Mesodermal cell (in vitro differentiated cells): ENCODE measurements at regions not wholly inside any gene's neighbourhood (a gene's known extent, or its start where the extent isn't known, plus 50 kb on each side); places are given as distances from the start of the nearest gene placed in this dataset.

Experiments used
- H3K27ac ChIP-seq: 2 replicates; pipeline ENCODE4 v1.7.0; 2013; ENCODE audit warnings: mild to moderate bottlenecking, low read depth, low read length, moderate library complexity; ENCODE audit not compliant: severe bottlenecking
- H3K36me3 ChIP-seq: 2 replicates; pipeline ENCODE4 v1.7.1; 2013; ENCODE audit warnings: mild to moderate bottlenecking, low read length, moderate library complexity; ENCODE audit not compliant: control insufficient read depth, insufficient read depth
- H3K4me1 ChIP-seq: one replicate; pipeline ENCODE4 v1.7.1; 2013; ENCODE audit warnings: mild to moderate bottlenecking, low read length; ENCODE audit not compliant: insufficient read depth, control insufficient read depth, poor library complexity, severe bottlenecking
- H3K4me3 ChIP-seq: 2 replicates; pipeline ENCODE4 v1.7.0; 2013; ENCODE audit warnings: low read length, control low read depth, mild to moderate bottlenecking; ENCODE audit not compliant: insufficient read depth, poor library complexity, severe bottlenecking; ENCODE audit errors: extremely low read depth
- H3K9me3 ChIP-seq: 2 replicates; pipeline ENCODE4 v1.7.1; 2013; ENCODE audit warnings: mild to moderate bottlenecking, low read length, moderate library complexity; ENCODE audit not compliant: control insufficient read depth
- WGBS, 2 experiments: methylation state at CpG; one replicate each; pipeline ENCODE4 v1.1.5; 2013; ENCODE audit warnings: missing lambda C conversion rate in 2 of 2; ENCODE audit not compliant: insufficient coverage in 2 of 2; 5-methylcytosine and 5-hydroxymethylcytosine counted together

GRCh38 chr13:106220211-106220610 is 315.3 kb downstream of the EFNB2 start:
- H3K36me3 ChIP-seq = no peaks in the 10 kb centered on the region
- no peaks in the 10 kb centered on the region for H3K4me1 ChIP-seq
- H3K27ac ChIP-seq = no peak overlapping the region
- no peak overlapping the region for H3K4me3 ChIP-seq
- H3K9me3 ChIP-seq = no peaks in the 10 kb centered on the region
- WGBS, 2 experiments = 100% methylated on average over 2 of the region's 3 CpGs

- H3K27ac ChIP-seq = no peak overlapping the region
- no peak overlapping the region for H3K4me3 ChIP-seq
- peaks cover 4% of the 10 kb centered on the region for H3K9me3 ChIP-seq
- H3K36me3 ChIP-seq = no peaks in the 10 kb centered on the region
- H3K4me1 ChIP-seq = peaks cover 7% of the 10 kb centered on the region
- 64 to 88% methylated on average over 3 to 6 of the region's 18 CpGs for WGBS, 2 experiments
Measured at GRCh38 chr13:106213028-106213757, 322.3 kb downstream of the EFNB2 start.

- H3K4me3 ChIP-seq = no peak overlapping the region
- H3K4me1 ChIP-seq = peaks cover 7% of the 10 kb centered on the region
- peaks cover 4% of the 10 kb centered on the region for H3K9me3 ChIP-seq
- H3K36me3 ChIP-seq = no peaks in the 10 kb centered on the region
- 67% methylated on average over 2 of the region's 3 CpGs; no CpG with 5 or more reads in 1 of the 2 experiments for WGBS, 2 experiments
- no peak overlapping the region for H3K27ac ChIP-seq
Measured at GRCh38 chr13:106212386-106213010, 323.0 kb downstream of the EFNB2 start.

- H3K4me1 ChIP-seq = peaks cover 7% of the 10 kb centered on the region
- H3K36me3 ChIP-seq = no peaks in the 10 kb centered on the region
- H3K27ac ChIP-seq = no peak overlapping the region
- peaks cover 4% of the 10 kb centered on the region for H3K9me3 ChIP-seq
- 82% methylated on average over 1 to 2 of the region's 3 CpGs for WGBS, 2 experiments
- H3K4me3 ChIP-seq = no peak overlapping the region
Measured at GRCh38 chr13:106210324-106210723, 325.1 kb downstream of the EFNB2 start.

GRCh38 chr13:106205871-106206270 is 329.6 kb downstream of the EFNB2 start:
- Histone ChIP-seq H3K9me3 (no peaks in the 10 kb centered on the region), H3K4me3 (no peak overlapping the region), H3K36me3 (no peaks in the 10 kb centered on the region), H3K27ac (no peak overlapping the region), H3K4me1 (peaks cover 5% of the 10 kb centered on the region)
- 71% methylated on average over 1 of the region's 2 CpGs for WGBS, 2 experiments

GRCh38 chr13:106197496-106197895 is 338.0 kb downstream of the EFNB2 start:
- no peaks in the 10 kb centered on the region for H3K4me1 ChIP-seq
- WGBS, 2 experiments = no CpG with 5 or more reads among the region's 1 CpG
- H3K4me3 ChIP-seq = no peak overlapping the region
- no peaks in the 10 kb centered on the region for H3K36me3 ChIP-seq
- H3K9me3 ChIP-seq = no peaks in the 10 kb centered on the region
- no peak overlapping the region for H3K27ac ChIP-seq

GRCh38 chr13:106187501-106188095 is 347.9 kb downstream of the EFNB2 start:
- H3K27ac ChIP-seq = no peak overlapping the region
- H3K4me1 ChIP-seq = no peaks in the 10 kb centered on the region
- 59 to 72% methylated on average over 3 to 4 of the region's 5 CpGs for WGBS, 2 experiments
- peaks cover 3% of the 10 kb centered on the region for H3K9me3 ChIP-seq
- H3K4me3 ChIP-seq = no peak overlapping the region
- no peaks in the 10 kb centered on the region for H3K36me3 ChIP-seq

- no peaks in the 10 kb centered on the region for H3K36me3 ChIP-seq
- H3K4me1 ChIP-seq = no peaks in the 10 kb centered on the region
- WGBS, 2 experiments = 100% methylated on average over 1 of the region's 1 CpG
- H3K27ac ChIP-seq = no peak overlapping the region
- peaks cover 3% of the 10 kb centered on the region for H3K9me3 ChIP-seq
- no peak overlapping the region for H3K4me3 ChIP-seq
Measured at GRCh38 chr13:106187101-106187500, 348.4 kb downstream of the EFNB2 start.

GRCh38 chr13:106186366-106187030 is 349.0 kb downstream of the EFNB2 start:
- 94 to 100% methylated on average over 2 to 3 of the region's 3 CpGs for WGBS, 2 experiments
- H3K4me3 ChIP-seq = no peak overlapping the region

GRCh38 chr13:106184790-106185189 is 350.7 kb downstream of the EFNB2 start:
- Histone ChIP-seq H3K36me3 (no peaks in the 10 kb centered on the region), H3K27ac (no peak overlapping the region), H3K4me1 (no peaks in the 10 kb centered on the region), H3K4me3 (no peak overlapping the region), H3K9me3 (peaks cover 3% of the 10 kb centered on the region)
- 60% methylated on average over 1 of the region's 2 CpGs; no CpG with 5 or more reads in 1 of the 2 experiments for WGBS, 2 experiments

More at GRCh38 chr13:106186366-106187030, 349.0 kb downstream of the EFNB2 start:
- Histone ChIP-seq H3K36me3 (no peaks in the 10 kb centered on the region), H3K27ac (no peak overlapping the region), H3K9me3 (peaks cover 3% of the 10 kb centered on the region), H3K4me1 (no peaks in the 10 kb centered on the region)
